Loucy (cell line): ENCODE measurements at regions not wholly inside any gene's neighbourhood (a gene's known extent, or its start where the extent isn't known, plus 50 kb on each side); places are given as distances from the start of the nearest gene placed in this dataset.
"Not testable (repeated sequence)": the region's sequence is repeated elsewhere in the genome, so short reads cannot be mapped to it uniquely, and the experiment has no call there.

Experiments
- EZH2phosphoT487 ChIP-seq: fragments of 200-600 bp; IDR thresholded peaks from 2 replicates; pipeline ENCODE4 v1.6.1; 2018; ENCODE audit warnings: antibody characterized with exemption, mild to moderate bottlenecking, moderate library complexity, borderline replicate concordance
- TF ChIP-seq, protein P1 (sequence below): fragments of 200-600 bp; sonication (generic); conservative IDR thresholded peaks from 2 replicates; pipeline ENCODE4 v1.5.1; 2014; ENCODE audit warnings: mild to moderate bottlenecking, antibody characterized with exemption, low read length

DNA sequence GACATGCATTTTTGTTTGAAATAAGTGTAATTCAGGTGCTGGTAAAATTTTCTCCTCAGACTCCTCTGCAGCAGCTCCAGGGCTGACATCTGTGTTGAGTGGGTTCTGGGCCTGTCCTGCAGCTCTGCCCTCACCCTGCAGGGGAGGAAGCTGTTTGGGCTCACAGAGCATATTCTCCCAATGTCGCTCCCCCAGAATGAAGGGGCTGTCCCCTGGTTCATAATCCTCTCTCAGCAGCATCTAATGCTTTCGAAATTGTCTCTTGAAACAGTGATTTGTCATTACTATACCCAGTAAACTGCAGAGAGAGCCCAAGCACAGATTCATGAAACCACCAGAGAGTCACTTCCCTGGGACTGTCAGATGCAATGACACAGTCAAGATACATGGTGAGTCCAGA, 606.7 kb downstream of the TMEM121 start:
- TF ChIP-seq, protein P1, sequence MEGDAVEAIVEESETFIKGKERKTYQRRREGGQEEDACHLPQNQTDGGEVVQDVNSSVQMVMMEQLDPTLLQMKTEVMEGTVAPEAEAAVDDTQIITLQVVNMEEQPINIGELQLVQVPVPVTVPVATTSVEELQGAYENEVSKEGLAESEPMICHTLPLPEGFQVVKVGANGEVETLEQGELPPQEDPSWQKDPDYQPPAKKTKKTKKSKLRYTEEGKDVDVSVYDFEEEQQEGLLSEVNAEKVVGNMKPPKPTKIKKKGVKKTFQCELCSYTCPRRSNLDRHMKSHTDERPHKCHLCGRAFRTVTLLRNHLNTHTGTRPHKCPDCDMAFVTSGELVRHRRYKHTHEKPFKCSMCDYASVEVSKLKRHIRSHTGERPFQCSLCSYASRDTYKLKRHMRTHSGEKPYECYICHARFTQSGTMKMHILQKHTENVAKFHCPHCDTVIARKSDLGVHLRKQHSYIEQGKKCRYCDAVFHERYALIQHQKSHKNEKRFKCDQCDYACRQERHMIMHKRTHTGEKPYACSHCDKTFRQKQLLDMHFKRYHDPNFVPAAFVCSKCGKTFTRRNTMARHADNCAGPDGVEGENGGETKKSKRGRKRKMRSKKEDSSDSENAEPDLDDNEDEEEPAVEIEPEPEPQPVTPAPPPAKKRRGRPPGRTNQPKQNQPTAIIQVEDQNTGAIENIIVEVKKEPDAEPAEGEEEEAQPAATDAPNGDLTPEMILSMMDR, result not testable (repeated sequence)
- TF ChIP-seq EZH2phosphoT487, result not testable (repeated sequence)
